ENCODE measurements at regions not wholly inside any gene's neighbourhood (a gene's known extent, or its start where the extent isn't known, plus 50 kb on each side); places are given as distances from the start of the nearest gene placed in this dataset.

GRCh38 chr1:112285316-112285715 is 110.7 kb upstream of the CTTNBP2NL start:
- TF ChIP-seq CTCF (IDR thresholded peaks at IDR 0.05) (no peak), EZH2 (IDR thresholded peaks at IDR 0.05; ENCODE audit: borderline replicate concordance, insufficient read depth, low read depth, low read length, poor library complexity, severe bottlenecking) (no peak)
